ENCODE measurements at regions not wholly inside any gene's neighbourhood (a gene's known extent, or its start where the extent isn't known, plus 50 kb on each side); places are given as distances from the start of the nearest gene placed in this dataset.
"Not testable (repeated sequence)": the region's sequence is repeated elsewhere in the genome, so short reads cannot be mapped to it uniquely, and the experiment has no call there.

GRCh38 chr4:189731989-189732388, 208.7 kb upstream of the FRG1 start:
- not testable (repeated sequence) for DNase-seq

GRCh38 chr4:189733507-189733906, 207.2 kb upstream of the FRG1 start:
- not testable (repeated sequence) for DNase-seq

- DNase-seq, result not testable (repeated sequence)
Observed at GRCh38 chr4:189734648-189735267, 205.9 kb upstream of the FRG1 start.

- not testable (repeated sequence) for DNase-seq
Observed at GRCh38 chr4:189736656-189737055, 204.0 kb upstream of the FRG1 start.

GRCh38 chr4:189740118-189740517, 200.6 kb upstream of the FRG1 start:
- DNase-seq, result not testable (repeated sequence)

- DNase-seq, result no peak
Observed at GRCh38 chr4:189740873-189741272, 199.8 kb upstream of the FRG1 start.

- not testable (repeated sequence) for DNase-seq
Observed at GRCh38 chr4:189753092-189753491, 187.6 kb upstream of the FRG1 start.

GRCh38 chr4:189763583-189763982, 177.1 kb upstream of the FRG1 start:
- no peak for DNase-seq

- no peak for DNase-seq
Observed at GRCh38 chr4:189765301-189765700, 175.4 kb upstream of the FRG1 start.

GRCh38 chr4:189765736-189766135, 174.9 kb upstream of the FRG1 start:
- no peak for DNase-seq

- peak; percentile 77 for DNase-seq
Observed at GRCh38 chr4:189767941-189768340, 172.7 kb upstream of the FRG1 start.

- DNase-seq, result no peak
Observed at GRCh38 chr4:189769131-189769530, 171.5 kb upstream of the FRG1 start.

- no peak for DNase-seq
Observed at GRCh38 chr4:189771696-189772361, 168.8 kb upstream of the FRG1 start.

GRCh38 chr4:189773909-189774308, 166.8 kb upstream of the FRG1 start:
- no peak for DNase-seq

- no peak for DNase-seq
Observed at GRCh38 chr4:189779281-189779980, 161.2 kb upstream of the FRG1 start.

- DNase-seq, result no peak
Observed at GRCh38 chr4:189780391-189780790, 160.3 kb upstream of the FRG1 start.

GRCh38 chr4:189784651-189785050, 156.0 kb upstream of the FRG1 start:
- no peak for DNase-seq

- no peak for DNase-seq
Observed at GRCh38 chr4:189785257-189785656, 155.4 kb upstream of the FRG1 start.

- no peak for DNase-seq
Observed at GRCh38 chr4:189786447-189786846, 154.2 kb upstream of the FRG1 start.

- DNase-seq, result no peak
Observed at GRCh38 chr4:189787216-189788031, 153.2 kb upstream of the FRG1 start.

GRCh38 chr4:189792924-189793618, 147.6 kb upstream of the FRG1 start:
- peak; percentile 91 for DNase-seq

GRCh38 chr4:189800545-189801088, 140.1 kb upstream of the FRG1 start:
- DNase-seq, result no peak
